ENCODE measurements at regions not wholly inside any gene's neighbourhood (a gene's known extent, or its start where the extent isn't known, plus 50 kb on each side); places are given as distances from the start of the nearest gene placed in this dataset.

- no peak for DNase-seq (ENCODE audit: low spot score)
- in situ Hi-C loops (cut with MboI; ENCODE audit: low sequenced_read_pairs, unreplicated experiment), result no loop called here
- TF ChIP-seq, protein P1, sequence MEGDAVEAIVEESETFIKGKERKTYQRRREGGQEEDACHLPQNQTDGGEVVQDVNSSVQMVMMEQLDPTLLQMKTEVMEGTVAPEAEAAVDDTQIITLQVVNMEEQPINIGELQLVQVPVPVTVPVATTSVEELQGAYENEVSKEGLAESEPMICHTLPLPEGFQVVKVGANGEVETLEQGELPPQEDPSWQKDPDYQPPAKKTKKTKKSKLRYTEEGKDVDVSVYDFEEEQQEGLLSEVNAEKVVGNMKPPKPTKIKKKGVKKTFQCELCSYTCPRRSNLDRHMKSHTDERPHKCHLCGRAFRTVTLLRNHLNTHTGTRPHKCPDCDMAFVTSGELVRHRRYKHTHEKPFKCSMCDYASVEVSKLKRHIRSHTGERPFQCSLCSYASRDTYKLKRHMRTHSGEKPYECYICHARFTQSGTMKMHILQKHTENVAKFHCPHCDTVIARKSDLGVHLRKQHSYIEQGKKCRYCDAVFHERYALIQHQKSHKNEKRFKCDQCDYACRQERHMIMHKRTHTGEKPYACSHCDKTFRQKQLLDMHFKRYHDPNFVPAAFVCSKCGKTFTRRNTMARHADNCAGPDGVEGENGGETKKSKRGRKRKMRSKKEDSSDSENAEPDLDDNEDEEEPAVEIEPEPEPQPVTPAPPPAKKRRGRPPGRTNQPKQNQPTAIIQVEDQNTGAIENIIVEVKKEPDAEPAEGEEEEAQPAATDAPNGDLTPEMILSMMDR (IDR thresholded peaks at IDR 0.05; ENCODE audit: borderline replicate concordance, control extremely low read depth, extremely low read depth, insufficient read depth, missing control alignments), result no peak
These were observed 240.2 kb downstream of the CYP26B1 start for GRCh38 chr2:71907503-71907902.

DNA sequence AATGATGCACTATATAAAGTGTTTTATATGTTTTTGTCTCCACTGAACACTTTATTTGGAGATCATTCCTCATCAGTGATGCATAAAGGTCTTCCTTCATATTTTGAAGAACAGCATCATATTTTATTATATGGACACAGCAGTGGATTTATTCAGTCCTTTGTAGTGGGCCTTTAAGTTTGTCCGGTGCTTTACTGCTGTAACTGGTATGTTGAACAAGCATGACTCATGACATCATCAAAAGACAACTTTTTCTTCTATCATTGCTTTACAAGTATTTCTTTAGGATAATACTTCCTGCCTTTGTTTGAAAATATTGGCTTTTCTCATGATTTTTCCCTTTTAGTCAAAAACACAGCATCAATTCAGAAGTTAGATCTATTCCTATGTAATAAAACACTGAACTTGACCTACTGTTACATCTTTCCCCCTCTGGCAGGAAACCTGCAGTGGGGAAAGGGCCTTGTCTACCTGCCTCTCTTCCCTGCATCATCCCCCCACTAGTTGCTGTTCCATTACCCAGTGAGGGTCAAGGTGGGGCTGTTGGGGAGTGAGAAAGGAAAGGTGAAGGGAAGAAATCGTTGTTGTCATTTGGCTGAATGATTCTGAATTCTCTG lies 241.2 kb downstream of the CYP26B1 start:
- in situ Hi-C loops (cut with MboI; ENCODE audit: low sequenced_read_pairs, unreplicated experiment), result no loop called here
- TF ChIP-seq, protein P1 (IDR thresholded peaks at IDR 0.05; ENCODE audit: borderline replicate concordance, control extremely low read depth, extremely low read depth, insufficient read depth, missing control alignments), result no peak
- no peak for DNase-seq (ENCODE audit: low spot score)

DNA sequence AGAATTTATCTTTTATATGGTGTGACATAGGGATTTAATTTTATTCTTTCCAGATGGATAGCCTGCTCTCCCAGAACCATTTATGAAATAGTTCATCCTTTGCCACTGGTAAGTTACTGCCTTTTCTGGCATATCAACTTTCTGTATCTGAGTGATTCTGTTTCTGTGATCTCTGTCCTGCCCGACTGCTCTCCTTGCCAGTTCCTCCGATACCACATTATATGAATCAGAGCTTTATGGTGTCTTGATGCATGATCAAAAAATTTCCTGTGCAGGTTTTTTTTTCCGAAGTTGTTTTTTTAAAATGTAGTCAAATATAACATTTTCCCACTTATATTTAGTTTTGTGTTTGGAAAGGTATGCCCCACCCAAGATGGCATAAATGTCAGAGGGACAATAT lies 242.5 kb downstream of the CYP26B1 start:
- TF ChIP-seq, protein P1 (IDR thresholded peaks at IDR 0.05; ENCODE audit: borderline replicate concordance, control extremely low read depth, extremely low read depth, insufficient read depth, missing control alignments), result no peak
- in situ Hi-C loops (cut with MboI; ENCODE audit: low sequenced_read_pairs, unreplicated experiment), result no loop called here
- no peak for DNase-seq (ENCODE audit: low spot score)

DNA sequence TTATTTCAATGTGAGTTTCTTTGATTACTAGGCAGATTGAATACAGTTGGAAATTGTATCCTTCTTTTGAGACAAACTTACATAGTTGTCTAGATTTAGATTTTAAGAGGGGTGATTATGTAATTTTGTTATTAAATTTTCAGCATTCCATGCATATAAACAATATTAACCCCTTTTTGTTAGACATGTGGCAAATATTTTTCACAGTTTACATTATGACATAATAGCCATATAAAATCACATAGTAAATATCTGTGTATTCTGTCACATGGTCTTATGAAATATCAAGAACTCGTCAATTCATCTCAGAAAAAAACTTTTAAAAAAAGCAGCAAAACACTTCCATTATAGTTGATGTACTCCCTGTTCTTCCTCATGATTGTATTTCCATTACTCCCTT lies 243.8 kb downstream of the CYP26B1 start:
- in situ Hi-C loops (cut with MboI; ENCODE audit: low sequenced_read_pairs, unreplicated experiment), result no loop called here
- no peak for DNase-seq (ENCODE audit: low spot score)

DNA sequence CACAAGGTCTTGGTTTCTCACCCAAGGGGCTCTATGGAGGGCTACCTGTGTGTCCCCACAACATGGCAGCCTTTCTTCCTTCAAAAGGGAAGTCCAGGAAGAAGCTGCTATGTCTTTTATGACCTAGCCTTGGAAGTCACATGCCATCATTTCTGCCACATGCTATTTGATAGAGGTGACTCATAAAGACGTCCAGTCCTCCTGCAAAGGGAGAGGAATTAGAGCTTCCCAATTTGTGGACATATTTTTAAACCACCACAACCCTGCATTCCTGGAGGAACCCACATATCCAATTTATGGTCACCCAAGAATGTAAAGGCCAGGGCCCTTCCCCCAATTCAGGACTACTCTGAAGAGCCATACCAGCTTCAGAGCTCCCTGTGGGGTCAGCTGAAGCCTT lies 246.2 kb downstream of the CYP26B1 start:
- TF ChIP-seq, protein P1 (IDR thresholded peaks at IDR 0.05; ENCODE audit: borderline replicate concordance, control extremely low read depth, extremely low read depth, insufficient read depth, missing control alignments), result no peak
- in situ Hi-C loops (cut with MboI; ENCODE audit: low sequenced_read_pairs, unreplicated experiment), result no loop called here

More for the DNA sequence above, 243.8 kb downstream of the CYP26B1 start:
- TF ChIP-seq, protein P1 (IDR thresholded peaks at IDR 0.05; ENCODE audit: borderline replicate concordance, control extremely low read depth, extremely low read depth, insufficient read depth, missing control alignments), result no peak

DNA sequence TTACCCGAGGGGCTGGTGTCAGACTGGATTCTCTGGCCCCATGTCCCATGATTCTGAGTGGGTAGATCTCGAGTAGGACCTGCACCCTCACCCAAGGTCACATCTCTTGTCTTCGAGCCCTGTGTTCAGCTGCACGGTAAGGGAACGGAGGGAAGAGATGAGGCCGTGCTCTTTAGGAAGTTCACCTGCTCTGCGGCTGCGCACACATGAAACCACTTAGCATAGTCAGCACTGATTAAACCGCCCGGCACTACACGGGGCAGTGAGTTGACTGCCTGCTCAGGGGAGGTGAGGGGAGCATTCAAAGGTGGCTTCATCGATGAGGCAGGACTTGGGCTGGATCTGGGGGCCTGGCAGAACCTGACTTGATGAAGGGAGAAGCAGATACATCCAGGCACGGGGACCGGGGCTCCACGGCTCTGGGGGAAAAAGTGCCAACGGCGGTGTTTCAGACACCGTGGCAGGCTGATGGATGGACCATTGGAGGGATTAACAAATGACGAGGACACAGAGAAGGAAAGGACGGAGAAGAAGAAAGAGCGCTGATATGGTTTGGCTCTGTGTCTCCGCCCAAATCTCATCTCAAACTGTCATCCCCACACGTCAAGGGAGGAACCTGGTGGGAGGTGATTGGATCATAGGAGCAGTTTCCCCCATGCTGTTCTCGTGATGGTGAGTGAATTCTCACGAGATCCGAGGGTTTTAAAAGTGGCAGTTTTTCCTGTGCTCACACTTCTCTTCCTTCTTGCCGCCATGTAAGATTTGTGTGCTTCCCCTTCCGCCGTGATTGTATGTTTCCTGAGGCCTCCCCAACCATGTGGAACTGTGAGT lies 248.6 kb downstream of the CYP26B1 start:
- peak; percentile 3 for DNase-seq (ENCODE audit: low spot score)
- in situ Hi-C loops (cut with MboI; ENCODE audit: low sequenced_read_pairs, unreplicated experiment), result no loop called here
- TF ChIP-seq, protein P1 (IDR thresholded peaks at IDR 0.05; ENCODE audit: borderline replicate concordance, control extremely low read depth, extremely low read depth, insufficient read depth, missing control alignments), result no peak

More for the DNA sequence above, 246.2 kb downstream of the CYP26B1 start:
- DNase-seq (ENCODE audit: low spot score), result no peak

Data from GM13976 (cell line).